Sigmoid colon (tissue), 3 donors: ENCODE measurements at regions not wholly inside any gene's neighbourhood (a gene's known extent, or its start where the extent isn't known, plus 50 kb on each side); places are given as distances from the start of the nearest gene placed in this dataset.

Experiments used
- POLR2A ChIP-seq, 2 donors: fragments of 450-650 bp; IDR thresholded peaks; one replicate each; pipeline ENCODE4 v1.6.1; 2016; ENCODE audit warnings: antibody characterized with exemption in 2 of 2, mild to moderate bottlenecking in 2 of 2, moderate library complexity in 2 of 2
- TF ChIP-seq, protein P1 (sequence below), 4 experiments: fragments of 450-650 bp in 3 of 4; fragments of 200-600 bp in 1 of 4; IDR thresholded peaks; one replicate each; pipeline ENCODE4 v1.5.1; 2016 to 2019; ENCODE audit warnings: antibody characterized with exemption in 4 of 4, mild to moderate bottlenecking in 3 of 4, moderate library complexity in 2 of 4

DNA sequence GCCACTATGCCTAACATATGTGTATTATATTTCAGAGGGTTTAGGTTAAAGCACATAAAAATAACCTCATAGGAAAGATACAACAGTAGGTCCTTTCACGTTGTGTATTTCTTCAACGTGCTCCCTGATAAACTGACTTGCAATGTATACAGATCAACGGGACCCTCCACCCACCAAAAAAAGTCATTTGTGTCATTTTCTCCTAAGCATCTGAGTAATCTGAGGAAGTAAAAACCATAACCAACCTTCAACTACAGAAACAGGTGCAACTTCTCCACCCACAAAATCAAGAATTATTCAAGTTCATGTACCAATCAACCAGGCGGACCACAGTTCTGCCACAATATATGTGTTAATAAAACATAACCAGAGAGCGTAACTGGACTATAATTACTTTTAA lies 54.9 kb upstream of the NHSL1 start:
- TF ChIP-seq, protein P1, sequence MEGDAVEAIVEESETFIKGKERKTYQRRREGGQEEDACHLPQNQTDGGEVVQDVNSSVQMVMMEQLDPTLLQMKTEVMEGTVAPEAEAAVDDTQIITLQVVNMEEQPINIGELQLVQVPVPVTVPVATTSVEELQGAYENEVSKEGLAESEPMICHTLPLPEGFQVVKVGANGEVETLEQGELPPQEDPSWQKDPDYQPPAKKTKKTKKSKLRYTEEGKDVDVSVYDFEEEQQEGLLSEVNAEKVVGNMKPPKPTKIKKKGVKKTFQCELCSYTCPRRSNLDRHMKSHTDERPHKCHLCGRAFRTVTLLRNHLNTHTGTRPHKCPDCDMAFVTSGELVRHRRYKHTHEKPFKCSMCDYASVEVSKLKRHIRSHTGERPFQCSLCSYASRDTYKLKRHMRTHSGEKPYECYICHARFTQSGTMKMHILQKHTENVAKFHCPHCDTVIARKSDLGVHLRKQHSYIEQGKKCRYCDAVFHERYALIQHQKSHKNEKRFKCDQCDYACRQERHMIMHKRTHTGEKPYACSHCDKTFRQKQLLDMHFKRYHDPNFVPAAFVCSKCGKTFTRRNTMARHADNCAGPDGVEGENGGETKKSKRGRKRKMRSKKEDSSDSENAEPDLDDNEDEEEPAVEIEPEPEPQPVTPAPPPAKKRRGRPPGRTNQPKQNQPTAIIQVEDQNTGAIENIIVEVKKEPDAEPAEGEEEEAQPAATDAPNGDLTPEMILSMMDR (IDR thresholded peaks at IDR 0.05), result no peak
- no peak for TF ChIP-seq POLR2A (IDR thresholded peaks at IDR 0.05)
